ENCODE measurements at regions not wholly inside any gene's neighbourhood (a gene's known extent, or its start where the extent isn't known, plus 50 kb on each side); places are given as distances from the start of the nearest gene placed in this dataset.

GRCh38 chr5:4015709-4016108 is 420.1 kb downstream of the IRX1 start:
- H3K9me3 ChIP-seq (ENCODE audit: control insufficient read depth, insufficient read depth, low read depth, low read length): no peaks in the 10 kb centered on the region
- H3K36me3 ChIP-seq (ENCODE audit: control insufficient read depth in 2 of 2, insufficient read depth in 1 of 2, low read length in 2 of 2): no peaks in the 10 kb centered on the region
- no peak overlapping the region for H3K27ac ChIP-seq (ENCODE audit: extremely low read depth, low read depth, low read length)
- H3K4me1 ChIP-seq (ENCODE audit: control insufficient read depth, insufficient read depth, low read length): no peaks in the 10 kb centered on the region
- H3K4me3 ChIP-seq (ENCODE audit: low read depth, low read length): no peak overlapping the region
- ChIA-PET POLR2A (no interaction called here), CTCF (no interaction called here)
- TF ChIP-seq SCRT2 (tag by site-specific recombination; IDR thresholded peaks at IDR 0.05) (no peak), HOXA7 (CRISPR knock-in tag; IDR thresholded peaks at IDR 0.05; ENCODE audit: borderline replicate concordance) (no peak), ZNF555 (tag by site-specific recombination; conservative IDR thresholded peaks at IDR 0.05) (no peak), ZNF169 (tag by site-specific recombination; IDR thresholded peaks at IDR 0.05) (no peak), ZNF19 (tag by site-specific recombination; IDR thresholded peaks at IDR 0.05; ENCODE audit: low read depth) (no peak)

- CTCF ChIA-PET: no interaction called here
- no peak overlapping the region for H3K27ac ChIP-seq (ENCODE audit: extremely low read depth, low read depth, low read length)
- POLR2A ChIA-PET: no interaction called here
- H3K9me3 ChIP-seq (ENCODE audit: control insufficient read depth, insufficient read depth, low read depth, low read length): no peaks in the 10 kb centered on the region
- no peak overlapping the region for H3K4me3 ChIP-seq (ENCODE audit: low read depth, low read length)
- no peaks in the 10 kb centered on the region for H3K36me3 ChIP-seq (ENCODE audit: control insufficient read depth in 2 of 2, insufficient read depth in 1 of 2, low read length in 2 of 2)
- no peaks in the 10 kb centered on the region for H3K4me1 ChIP-seq (ENCODE audit: control insufficient read depth, insufficient read depth, low read length)
- TF ChIP-seq ZNF521 (tag by site-specific recombination; IDR thresholded peaks at IDR 0.05) (no peak), BCL6B (tag by site-specific recombination; IDR thresholded peaks at IDR 0.05) (no peak), MEIS1 (CRISPR knock-in tag; IDR thresholded peaks at IDR 0.05; ENCODE audit: borderline replicate concordance) (no peak), ZNF596 (tag by site-specific recombination; IDR thresholded peaks at IDR 0.05) (no peak), KLF17 (tag by site-specific recombination; IDR thresholded peaks at IDR 0.05) (no peak), SETDB1 (IDR thresholded peaks at IDR 0.05; ENCODE audit: insufficient read length, low read length) (peak; percentile 38), ZNF155 (tag by site-specific recombination; IDR thresholded peaks at IDR 0.05) (no peak)
These were observed 421.6 kb downstream of the IRX1 start for GRCh38 chr5:4017076-4017803.

GRCh38 chr5:4018007-4018406 is 422.4 kb downstream of the IRX1 start:
- H3K4me1 ChIP-seq (ENCODE audit: control insufficient read depth, insufficient read depth, low read length): no peaks in the 10 kb centered on the region
- CTCF ChIA-PET: interaction anchor here (0.6 kb wide), 2 partner anchors 934 to 1415 kb away, joined by 3 to 4 read pairs; no protein-coding TSS in a partner anchor
- TF ChIP-seq HIC1 (tag by site-specific recombination; IDR thresholded peaks at IDR 0.05): no peak
- TF ChIP-seq ZNF132 (tag by site-specific recombination; IDR thresholded peaks at IDR 0.05; ENCODE audit: borderline replicate concordance): no peak
- TF ChIP-seq ZNF747 (tag by site-specific recombination; IDR thresholded peaks at IDR 0.05): no peak
- no peak for TF ChIP-seq ZNF324 (tag by site-specific recombination; IDR thresholded peaks at IDR 0.05)
- no peak for TF ChIP-seq ZNF26 (tag by site-specific recombination; IDR thresholded peaks at IDR 0.05)
- TF ChIP-seq ZBTB20 (tag by site-specific recombination; IDR thresholded peaks at IDR 0.05): no peak
- no peak for TF ChIP-seq ZNF707 (tag by site-specific recombination; IDR thresholded peaks at IDR 0.05)
- TF ChIP-seq ZNF37A (tag by site-specific recombination; IDR thresholded peaks at IDR 0.05): no peak
- no peak for TF ChIP-seq BCL6B (tag by site-specific recombination; IDR thresholded peaks at IDR 0.05)
- TF ChIP-seq ZNF76 (tag by site-specific recombination; IDR thresholded peaks at IDR 0.05; ENCODE audit: borderline replicate concordance, low read depth): no peak
- no peak for TF ChIP-seq REPIN1 (tag by site-specific recombination; IDR thresholded peaks at IDR 0.05; ENCODE audit: low read depth)
- no peak for TF ChIP-seq ZNF354C (tag by site-specific recombination; IDR thresholded peaks at IDR 0.05; ENCODE audit: borderline replicate concordance, low read depth)

More at GRCh38 chr5:4018007-4018406, 422.4 kb downstream of the IRX1 start:
- POLR2A ChIA-PET: no interaction called here
- no peaks in the 10 kb centered on the region for H3K9me3 ChIP-seq (ENCODE audit: control insufficient read depth, insufficient read depth, low read depth, low read length)
- H3K27ac ChIP-seq (ENCODE audit: extremely low read depth, low read depth, low read length): no peak overlapping the region
- no peaks in the 10 kb centered on the region for H3K36me3 ChIP-seq (ENCODE audit: control insufficient read depth in 2 of 2, insufficient read depth in 1 of 2, low read length in 2 of 2)
- no peak overlapping the region for H3K4me3 ChIP-seq (ENCODE audit: low read depth, low read length)
